Right kidney (tissue), 1 donor: ENCODE measurements at regions not wholly inside any gene's neighbourhood (a gene's known extent, or its start where the extent isn't known, plus 50 kb on each side); places are given as distances from the start of the nearest gene placed in this dataset.
A peak's percentile ranks its signal among the peaks of the same experiment; 100 is the strongest.
"Not testable (repeated sequence)": the region's sequence is repeated elsewhere in the genome, so short reads cannot be mapped to it uniquely, and the experiment has no call there.

ENCODE experiments used
- DNase-seq: peaks from one replicate; pipeline ENCODE4 v3.0.0-alpha.2; 2016

DNA sequence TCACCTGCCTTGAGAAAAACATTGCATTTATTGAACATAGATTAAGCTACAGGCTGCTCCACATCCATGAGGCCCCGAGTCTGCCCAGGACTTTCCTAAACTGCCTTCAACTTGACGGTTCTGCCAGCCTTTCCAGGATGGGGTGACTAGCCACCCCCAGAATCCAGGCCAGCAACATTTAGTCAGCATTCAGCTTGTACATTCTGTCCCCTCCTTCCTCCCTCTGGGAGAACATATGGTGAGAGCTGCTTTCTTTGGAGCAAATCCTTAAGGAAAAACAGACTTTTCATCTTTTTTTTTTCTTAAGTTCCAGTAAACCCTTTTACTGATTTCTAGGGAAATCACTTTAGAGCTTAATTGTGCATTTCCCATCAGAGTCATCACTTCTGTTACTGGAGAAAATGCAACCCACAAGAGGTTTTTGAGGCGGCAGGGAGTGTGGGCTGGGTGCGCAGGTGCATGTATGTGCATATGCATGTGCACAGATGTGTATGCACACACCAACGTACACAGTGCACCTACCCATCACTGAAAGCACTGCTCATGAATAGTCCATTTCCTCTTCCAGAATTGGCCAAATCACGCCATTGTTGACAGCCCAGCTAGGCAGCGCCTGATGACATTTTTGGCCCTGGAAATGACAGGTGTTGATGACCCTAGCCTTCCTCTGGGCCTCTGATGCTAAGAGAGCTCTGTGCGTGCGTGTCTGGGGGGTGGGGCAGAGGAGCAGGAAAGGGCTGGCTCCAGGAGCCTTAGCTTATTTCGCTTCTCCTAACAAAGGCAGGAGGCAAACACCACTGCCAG lies 145.6 kb downstream of the HSD17B3 start:
- no peak for DNase-seq

DNA sequence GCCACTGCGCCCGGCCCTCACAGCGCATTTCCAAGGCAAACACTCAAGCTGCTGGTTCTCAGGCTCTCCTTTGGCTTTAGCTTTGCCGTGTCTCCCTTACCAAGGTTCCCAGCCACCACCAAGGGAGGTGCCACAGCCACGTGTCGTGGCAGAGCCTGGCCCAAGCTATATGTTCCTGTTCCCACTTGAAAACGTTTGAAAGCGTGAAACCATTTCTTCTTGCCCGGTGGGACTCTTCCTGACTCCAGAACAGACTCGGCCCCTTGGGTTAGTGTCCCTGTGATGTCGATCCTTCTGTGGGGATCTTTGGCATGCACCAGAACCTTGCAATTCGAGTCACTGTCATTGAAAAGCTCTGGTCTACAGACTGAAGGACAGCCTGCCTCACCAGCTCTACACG lies 147.9 kb downstream of the HSD17B3 start:
- no peak for DNase-seq

DNA sequence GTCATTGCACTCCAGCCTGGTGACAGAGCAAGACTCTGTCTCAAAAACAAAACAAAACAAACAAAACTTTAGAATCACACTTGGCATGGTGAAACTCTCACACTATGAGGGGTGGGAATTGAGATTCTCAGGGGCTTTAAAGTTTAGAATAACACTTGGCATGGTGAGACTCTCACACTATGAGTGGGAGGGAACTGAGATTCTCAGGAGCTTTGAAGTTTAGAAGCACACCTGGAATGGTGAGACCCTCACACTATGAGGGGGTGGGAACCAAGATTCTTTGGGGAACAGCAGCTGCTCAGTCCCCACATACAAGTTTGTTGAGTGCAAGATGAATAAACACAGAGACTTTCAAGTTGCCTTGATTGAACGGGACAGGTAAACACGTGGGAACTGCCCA lies 149.4 kb downstream of the HSD17B3 start:
- DNase-seq, result no peak

DNA sequence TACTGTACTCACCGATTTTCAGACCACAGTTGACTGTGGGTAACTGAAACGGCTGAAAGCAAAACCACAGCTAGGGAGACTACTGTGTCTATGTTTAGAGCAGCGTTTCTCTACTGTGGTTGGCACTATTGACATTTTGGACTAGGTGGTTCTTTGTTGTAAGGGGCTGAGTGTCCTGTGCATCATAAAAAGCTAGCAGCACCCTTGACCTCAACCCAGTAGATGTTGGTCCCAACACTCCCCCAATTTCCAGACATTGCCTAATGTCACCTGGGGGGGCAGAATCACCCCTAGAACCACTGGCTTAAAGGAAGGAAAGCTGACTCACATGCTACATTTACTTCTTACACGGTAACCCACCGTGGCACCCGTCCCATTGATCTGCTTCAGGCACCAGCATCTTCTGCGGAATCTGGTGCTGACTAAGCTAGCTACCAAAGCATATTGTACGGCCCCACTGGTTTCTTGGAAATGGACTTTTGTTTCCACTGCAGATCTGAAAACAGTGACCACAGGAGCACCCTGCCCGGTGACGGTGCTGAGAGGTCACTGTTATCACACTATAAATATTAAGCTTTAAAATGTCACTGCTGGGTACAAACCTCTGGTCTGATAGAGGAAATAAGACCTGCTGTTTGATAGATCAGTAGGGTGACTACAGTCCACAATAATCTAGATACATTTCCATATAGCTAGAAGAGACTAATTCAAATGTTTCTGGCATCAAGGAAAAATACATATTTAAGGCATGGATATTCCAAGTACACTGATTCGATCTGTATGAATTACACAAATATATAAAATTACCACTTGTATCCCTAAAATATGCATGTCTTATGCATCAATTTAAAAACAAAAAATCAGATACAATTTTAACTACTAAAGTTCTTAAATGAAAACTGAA lies 151.4 kb downstream of the HSD17B3 start:
- no peak for DNase-seq

DNA sequence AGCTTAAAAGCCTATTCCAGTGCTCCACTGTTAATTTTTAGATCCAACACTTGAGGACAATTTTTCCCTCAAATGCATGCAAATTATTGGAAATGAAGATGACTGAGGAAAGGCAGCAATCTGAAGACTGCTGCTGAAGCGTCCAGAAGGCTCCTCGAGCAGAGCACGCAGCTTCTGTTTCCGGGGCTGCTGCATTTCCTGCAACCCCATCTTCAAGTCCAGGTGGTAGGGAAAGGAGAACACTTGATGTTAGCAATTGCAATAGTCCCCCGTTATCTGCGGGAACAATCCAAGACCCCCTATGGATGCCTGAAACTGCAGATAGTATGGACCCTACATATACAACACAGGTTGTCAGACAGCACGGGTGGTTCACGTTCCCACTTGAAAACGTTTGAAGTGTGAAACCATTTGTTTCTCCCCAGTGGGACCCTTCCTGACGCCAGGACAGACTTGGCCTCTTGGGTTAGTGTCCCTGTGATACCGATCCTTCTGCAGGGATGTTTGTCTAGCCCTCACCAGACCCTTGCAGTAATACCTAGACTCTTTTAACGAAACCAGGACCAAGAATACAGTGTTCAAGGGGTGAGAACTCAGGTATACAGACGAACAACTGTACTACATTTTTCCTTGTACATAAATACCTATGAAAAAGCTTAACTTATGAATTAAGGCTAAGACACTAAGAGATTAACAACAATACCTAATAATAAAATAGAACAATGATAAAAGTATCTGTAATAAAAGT lies 152.3 kb downstream of the HSD17B3 start:
- DNase-seq, result no peak

DNA sequence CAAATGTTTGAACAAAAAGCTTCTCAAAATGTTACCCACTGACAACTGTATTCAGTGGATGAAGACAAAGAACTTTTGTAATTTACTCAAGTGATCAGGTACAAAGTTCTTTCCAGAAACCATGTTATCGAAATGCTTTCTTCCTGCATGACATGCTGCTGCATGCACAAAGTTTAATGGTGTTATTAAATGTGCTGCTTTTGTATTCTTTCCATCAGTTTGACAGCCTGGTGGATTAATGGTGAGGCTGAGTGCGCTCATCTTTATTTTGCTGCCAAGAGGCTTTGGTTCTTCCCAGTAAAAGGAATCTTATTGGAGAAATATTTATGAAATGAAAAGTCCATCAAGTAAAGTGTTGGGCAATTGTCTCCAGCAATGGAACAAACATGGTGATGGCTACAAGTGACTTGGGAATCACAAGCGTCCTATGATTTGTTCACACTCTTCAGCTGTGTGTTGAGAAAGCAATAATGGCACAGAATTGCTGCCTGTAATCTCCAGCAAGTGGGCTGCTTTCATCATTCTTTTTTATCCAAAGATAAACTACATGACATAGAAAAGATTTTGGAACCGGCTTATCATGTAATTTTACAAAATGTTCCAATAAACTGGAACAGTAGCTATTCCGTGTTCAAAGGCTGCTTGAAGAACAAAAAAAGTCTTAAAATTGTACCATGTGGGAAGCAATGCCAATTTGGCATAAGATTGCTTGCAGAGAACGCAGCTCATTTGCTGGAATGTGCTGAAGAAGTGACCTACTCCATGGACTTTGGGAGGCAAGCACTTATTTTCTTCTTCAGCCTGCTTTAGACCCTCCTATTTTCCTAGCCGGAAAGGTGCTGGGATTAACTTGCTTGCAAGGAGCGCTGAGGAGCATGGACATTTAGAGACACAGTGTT lies 153.1 kb downstream of the HSD17B3 start:
- DNase-seq, result no peak

DNA sequence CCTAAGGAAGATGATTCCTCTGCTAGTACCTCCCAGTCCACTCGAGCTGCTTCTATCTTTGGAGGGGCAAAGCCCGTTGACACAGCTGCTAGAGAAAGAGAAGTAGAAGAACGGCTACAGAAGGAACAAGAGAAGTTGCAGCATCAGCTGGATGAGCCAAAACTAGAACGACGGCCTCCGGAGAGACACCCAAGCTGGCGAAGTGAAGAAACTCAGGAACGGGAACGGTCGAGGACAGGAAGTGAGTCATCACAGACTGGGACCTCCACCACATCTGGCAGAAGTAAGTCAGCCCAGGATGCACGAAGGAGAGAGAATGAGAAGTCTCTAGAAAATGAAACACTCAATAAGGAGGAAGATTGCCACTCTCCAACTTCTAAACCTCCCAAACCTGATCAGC lies 154.9 kb downstream of the HSD17B3 start:
- DNase-seq, result not testable (repeated sequence)

DNA sequence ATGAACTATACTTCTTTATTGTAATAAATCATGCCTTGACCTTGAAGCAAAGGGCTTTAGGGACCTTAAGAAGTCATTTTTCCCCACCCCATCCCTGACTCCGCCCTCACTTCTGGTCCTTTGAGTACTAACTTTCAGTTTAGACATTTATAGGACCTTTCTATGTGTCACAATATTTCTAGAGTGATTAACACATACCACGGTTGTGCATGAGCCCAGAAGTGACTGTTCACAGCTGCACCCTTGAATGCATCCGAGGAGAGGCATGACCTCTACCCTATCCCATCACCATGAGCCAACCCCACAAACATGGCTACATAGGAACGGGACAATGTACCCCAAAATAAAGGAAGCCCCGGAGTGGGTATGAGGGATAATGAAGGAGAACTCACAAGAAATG lies 160.3 kb downstream of the HSD17B3 start:
- DNase-seq, result no peak

DNA sequence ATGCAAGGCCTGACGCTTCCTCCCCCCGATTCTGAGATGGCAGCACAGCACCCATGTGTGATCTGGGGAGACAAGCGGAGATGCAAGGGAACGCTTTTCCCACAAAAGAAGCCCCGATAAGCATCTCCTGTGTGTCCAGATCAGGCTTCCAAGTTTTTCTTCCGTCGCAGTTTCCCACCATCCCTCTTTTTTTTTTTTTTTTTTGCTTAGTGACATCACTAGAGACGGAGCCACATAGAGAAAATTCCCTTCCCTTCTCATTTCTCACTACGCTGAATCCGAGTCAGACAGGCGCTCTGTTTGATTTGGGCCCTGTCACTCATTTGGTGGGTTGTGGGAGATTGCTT lies 160.9 kb downstream of the HSD17B3 start:
- no peak for DNase-seq

DNA sequence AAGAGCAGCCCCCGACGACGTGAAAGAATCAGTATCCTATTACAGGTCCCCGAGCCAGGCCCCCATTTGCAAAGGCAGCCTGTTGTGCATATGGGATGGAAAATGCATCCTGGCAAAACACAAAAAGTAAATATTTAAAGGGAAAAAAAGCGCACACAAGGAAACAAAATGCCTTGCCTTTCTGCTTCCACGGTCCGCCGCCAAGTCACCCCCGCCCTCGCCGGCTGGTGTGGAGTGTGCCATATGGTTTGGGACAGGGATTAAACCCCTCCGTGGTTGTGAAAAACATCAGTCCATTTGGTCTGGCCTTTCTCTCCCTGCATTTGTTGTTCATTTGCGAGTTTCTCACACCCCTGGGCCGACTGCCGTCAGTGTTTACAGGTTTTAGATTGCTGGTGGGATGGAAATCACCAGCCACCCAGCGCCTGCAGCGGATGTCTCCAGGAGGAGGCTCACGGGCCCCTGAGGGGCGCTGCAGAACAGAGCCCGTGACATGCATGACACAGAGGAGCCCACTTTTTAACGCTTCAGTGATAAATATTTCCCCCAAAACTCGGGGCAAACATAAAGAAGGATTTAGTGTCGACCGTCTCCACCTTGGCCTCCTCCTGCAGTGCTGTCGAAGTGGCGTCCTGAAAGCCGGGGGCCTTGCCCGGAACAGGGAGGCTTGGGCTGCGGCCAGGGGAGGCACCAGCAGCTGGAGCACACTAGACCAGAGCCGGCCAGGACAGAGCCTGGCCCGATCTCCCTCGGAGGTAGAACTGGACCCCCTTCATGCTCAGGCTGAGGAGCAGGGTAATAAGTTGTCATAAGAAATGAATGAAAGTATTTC lies 161.5 kb downstream of the HSD17B3 start:
- DNase-seq, result peak; percentile 68

DNA sequence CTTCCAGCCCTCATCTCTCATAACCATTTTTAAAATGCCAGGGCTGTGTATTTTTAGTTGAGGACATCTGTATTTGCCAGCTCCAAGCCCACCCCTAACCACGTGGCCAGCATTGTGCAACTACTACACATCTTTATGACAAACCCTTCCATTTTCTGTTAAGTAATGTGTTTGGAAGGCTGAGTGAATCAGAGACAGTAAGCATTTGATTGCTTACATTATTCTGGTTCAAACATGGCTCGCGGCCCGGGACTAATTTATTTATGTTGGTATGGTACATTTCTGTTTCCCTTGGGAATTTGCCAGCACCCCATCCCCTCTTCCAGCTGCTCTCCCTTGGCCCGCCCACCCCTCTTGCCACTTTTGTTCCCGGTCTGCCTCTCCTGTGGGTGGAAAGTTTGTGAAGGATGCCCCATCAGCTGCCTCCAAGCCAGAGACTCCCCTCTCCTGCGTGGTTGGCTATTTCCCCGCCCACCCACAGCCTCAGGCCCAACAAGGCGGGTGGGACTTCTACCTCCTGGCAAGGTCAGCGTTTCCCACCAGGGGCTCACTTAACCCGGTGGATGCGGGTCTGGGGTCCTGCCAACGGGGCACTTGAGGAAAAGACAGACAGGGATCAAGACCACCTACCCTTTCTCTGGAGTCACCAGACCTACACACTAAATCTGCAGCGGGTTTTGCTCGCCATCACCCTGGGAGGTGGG lies 162.2 kb downstream of the HSD17B3 start:
- peak; percentile 50 for DNase-seq

DNA sequence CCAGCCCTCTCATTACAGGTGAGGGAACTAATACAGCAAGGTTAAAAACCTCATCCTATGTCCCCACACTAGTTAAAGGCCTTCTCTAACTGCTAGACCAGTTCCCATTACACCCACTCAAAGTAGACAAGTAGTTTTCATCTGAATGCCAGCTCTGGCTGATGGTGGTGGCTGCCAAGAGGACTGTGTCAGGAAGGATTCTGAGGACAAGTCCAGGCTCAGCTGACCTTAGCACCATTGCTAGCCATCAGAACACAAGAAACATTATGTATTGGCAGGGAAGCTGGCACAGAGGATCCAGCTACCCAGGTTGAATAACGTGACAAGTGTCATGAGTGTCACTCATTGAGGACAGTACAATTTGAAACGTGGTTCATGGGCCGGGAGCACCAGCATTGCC lies 163.4 kb downstream of the HSD17B3 start:
- no peak for DNase-seq

DNA sequence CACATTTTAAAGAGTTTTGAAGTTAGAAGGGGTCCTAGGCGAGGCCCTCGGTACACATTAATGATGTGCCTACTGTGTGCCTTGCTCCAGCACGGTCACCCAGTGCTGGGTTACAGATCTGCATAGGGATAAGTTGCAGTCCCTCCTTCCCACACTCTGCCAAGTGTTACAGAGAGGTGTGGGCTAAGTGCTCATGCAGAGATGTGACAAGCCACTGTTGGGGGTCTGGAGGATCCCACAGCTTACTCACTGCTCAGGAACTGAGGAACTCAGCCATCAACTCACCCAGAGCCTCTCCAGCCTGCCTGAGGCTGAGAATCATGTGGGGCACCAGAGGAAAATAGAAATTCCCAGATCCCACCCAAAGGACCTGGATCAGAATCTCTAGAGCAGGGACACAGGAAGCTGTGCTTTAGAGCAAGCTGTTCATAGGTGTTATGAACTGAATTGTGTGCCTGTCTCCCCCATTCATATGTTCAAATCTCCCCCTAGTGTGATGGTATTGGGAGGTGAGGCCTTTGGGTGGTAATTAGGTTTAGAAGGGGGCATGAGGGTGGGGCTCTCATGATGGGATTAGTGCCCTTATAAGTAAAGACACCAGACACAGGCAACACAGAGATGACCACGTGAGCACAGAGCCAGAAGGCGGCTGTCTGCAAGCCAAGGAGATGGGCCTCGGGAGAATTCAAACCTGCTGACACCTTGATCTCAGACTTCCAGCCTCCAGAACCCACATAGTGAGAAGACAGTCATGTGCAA lies 164.1 kb downstream of the HSD17B3 start:
- peak; percentile 41 for DNase-seq

DNA sequence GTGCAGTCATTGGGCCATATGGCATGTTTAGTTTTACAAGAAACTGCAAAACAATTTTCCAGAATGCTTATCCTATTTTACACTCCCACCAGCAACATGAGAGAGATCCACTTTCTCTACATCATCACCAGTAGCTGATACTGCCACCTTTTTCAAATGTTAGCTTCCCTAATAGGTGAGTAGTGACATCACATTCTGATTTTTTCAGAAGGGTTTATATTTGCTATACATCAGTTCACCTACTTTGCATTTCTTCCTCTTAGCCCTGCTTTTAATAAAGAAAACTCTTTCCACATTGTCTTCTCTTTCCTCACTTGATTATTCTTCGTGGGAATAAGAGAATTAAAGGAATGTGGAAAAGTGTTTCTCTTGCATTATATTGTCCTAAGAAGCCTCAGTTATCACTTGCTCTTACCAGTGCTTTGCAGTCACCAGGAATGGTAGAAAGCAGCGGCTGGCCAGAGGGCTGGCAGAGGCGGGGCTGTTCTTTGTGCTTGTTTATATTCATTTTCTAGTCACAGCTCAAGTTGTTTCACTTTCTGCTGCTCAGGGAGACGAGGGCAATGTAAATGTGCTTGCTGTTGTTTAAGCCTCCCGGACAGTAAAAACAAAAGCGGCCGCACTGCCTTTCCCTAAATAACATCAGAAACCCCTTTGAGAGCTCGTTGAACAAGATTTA lies 164.8 kb downstream of the HSD17B3 start:
- peak; percentile 51 for DNase-seq

DNA sequence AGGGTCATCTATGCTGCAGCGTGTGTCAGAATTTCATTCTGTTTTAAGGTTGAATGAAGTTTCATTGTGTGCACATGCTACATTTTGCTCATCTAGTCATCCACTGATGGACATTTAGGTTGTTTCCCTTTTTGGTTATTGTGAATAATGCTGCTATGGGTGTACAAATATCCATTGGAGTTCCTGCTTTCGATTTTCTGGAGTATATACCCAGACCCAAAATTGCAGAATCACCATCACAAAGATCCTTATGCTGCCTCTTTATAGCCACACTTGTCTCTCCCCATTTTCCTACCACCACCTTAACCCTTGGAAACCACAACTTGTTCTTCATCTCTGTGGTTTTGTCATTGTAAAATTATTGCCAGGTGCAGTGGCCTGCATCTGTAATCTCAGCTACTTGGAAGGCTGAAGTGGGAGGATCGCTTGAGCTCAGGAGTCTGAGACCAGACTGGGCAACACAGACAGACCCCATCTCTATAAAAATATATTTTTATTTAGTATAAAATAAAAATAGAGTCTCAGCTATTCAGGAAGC lies 166.2 kb downstream of the HSD17B3 start:
- no peak for DNase-seq

DNA sequence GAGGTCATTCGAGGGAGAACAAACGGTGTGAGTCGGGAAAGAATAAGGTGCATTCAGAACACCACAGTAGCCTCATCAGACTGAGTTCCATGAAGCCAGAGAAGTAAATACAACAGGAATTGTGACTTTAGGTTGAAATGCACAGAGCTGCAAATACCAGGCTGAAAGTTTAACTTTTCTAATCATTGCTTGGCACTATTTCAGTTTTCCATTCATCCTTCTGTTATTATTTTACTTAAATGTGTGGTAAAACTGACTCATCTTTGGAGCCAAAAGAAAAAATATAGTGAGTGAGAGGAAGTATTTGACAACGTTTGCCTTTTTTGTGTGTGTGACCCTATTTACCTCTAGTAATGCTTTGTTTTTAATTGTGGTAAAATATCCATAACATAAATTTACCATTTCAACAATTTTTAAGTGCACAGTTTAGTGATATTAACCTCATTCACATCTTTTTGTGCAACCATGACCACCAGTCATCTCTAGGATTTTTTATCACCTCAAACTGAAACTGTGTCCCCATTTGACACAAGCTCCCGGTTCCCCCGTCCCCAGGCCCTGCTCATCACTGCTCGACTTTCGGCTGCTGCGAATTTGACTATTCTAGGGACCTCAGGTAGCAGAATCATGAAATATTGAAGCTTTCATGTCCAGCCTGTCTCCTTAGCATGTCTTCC lies 166.8 kb downstream of the HSD17B3 start:
- DNase-seq, result no peak

DNA sequence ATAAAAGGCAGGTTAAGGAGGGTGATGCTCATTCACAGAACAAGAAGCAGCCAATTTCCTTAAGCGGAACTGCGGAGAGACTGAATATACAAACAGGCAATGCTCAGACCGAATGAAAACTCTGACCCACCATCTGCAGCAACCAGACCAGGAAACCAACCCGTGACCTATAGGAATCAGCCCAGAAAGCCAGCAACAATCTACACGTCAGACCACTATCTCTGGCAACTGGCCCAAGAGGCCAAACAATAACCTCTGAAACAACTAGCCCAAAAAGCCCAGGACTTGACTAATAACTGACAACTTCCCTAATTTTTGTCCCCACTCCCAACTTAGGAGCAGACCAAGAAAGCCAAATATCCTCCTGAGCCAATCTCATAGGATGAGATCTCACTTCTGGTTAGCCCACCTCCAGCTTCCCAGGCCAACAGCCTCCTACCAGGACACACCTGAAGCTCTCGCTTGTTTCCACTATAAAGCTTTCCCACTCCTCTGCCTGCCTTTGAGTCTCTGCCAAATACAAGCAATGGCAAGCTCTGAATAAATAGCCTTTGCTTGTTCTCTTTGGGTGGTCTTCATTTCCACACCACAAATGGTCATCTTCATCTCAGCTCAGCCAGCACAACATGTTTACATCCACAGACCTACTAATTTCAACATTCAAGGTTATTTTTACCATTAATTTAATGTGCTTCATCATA lies 168.5 kb downstream of the HSD17B3 start:
- DNase-seq, result no peak
